DOHH2 (cell line): ENCODE measurements at regions not wholly inside any gene's neighbourhood (a gene's known extent, or its start where the extent isn't known, plus 50 kb on each side); places are given as distances from the start of the nearest gene placed in this dataset.

Experiments
- H3F3A ChIP-seq: fragments of 200-600 bp; sonication (generic), shearing (Covaris generic); 2 replicates; pipeline ENCODE4 v1.6.0; 2016; ENCODE audit warnings: antibody characterized with exemption, mild to moderate bottlenecking; ENCODE audit not compliant: control insufficient read depth, insufficient read depth
- H3K27ac ChIP-seq: fragments of 200-600 bp; sonication (generic); 2 replicates; pipeline ENCODE4 v1.5.1; 2014; ENCODE audit warnings: low read depth, mild to moderate bottlenecking, low read length, moderate library complexity
- H3K27me3 ChIP-seq: fragments of 200-600 bp; sonication (generic); 2 replicates; pipeline ENCODE4 v1.6.1; 2014; ENCODE audit warnings: mild to moderate bottlenecking, low read length, mixed read lengths; ENCODE audit not compliant: control insufficient read depth
- H3K36me3 ChIP-seq: fragments of 200-600 bp; sonication (generic); 2 replicates; pipeline ENCODE4 v1.6.1; 2014; ENCODE audit warnings: mild to moderate bottlenecking, low read length, moderate library complexity, mixed read lengths; ENCODE audit not compliant: control insufficient read depth
- H3K4me1 ChIP-seq: fragments of 200-600 bp; sonication (generic); 2 replicates; pipeline ENCODE4 v1.6.1; 2014; ENCODE audit warnings: mild to moderate bottlenecking, low read length, mixed read lengths; ENCODE audit not compliant: control insufficient read depth
- H3K4me2 ChIP-seq: fragments of 200-600 bp; sonication (generic); 2 replicates; pipeline ENCODE4 v1.6.0; 2014; ENCODE audit warnings: mild to moderate bottlenecking, low read length, moderate library complexity
- H3K4me3 ChIP-seq: fragments of 200-600 bp; sonication (generic); 2 replicates; pipeline ENCODE4 v1.5.1; 2014; ENCODE audit warnings: mild to moderate bottlenecking, low read length, mixed read lengths
- H3K79me2 ChIP-seq: fragments of 200-600 bp; sonication (generic); 2 replicates; pipeline ENCODE4 v1.6.1; 2014; ENCODE audit warnings: mild to moderate bottlenecking, low read length, mixed read lengths; ENCODE audit not compliant: control insufficient read depth
- H3K9me2 ChIP-seq: fragments of 200-600 bp; sonication (generic); replicated peaks from 2 replicates; pipeline ENCODE4 v1.6.1; 2014; ENCODE audit warnings: mild to moderate bottlenecking, low read length, mixed read lengths; ENCODE audit not compliant: control insufficient read depth
- H3K9me3 ChIP-seq: fragments of 200-600 bp; sonication (generic); 2 replicates; pipeline ENCODE4 v1.6.1; 2014; ENCODE audit warnings: antibody characterized with exemption, low read length, mixed read lengths; ENCODE audit not compliant: control insufficient read depth, insufficient read depth
- H4K20me1 ChIP-seq: fragments of 200-600 bp; sonication (generic); 2 replicates; pipeline ENCODE4 v1.6.0; 2014; ENCODE audit warnings: low read depth, mild to moderate bottlenecking, antibody characterized with exemption, low read length, moderate library complexity; ENCODE audit not compliant: control insufficient read depth, insufficient read depth
- EZH2phosphoT487 ChIP-seq: fragments of 200-600 bp; sonication (generic); IDR thresholded peaks from 2 replicates; pipeline ENCODE4 v1.6.1; 2017; ENCODE audit warnings: borderline replicate concordance, mild to moderate bottlenecking, antibody characterized with exemption, low read length, moderate library complexity, mixed read lengths
- TF ChIP-seq, protein P1 (sequence below): fragments of 200-600 bp; sonication (generic); IDR thresholded peaks from one replicate; pipeline ENCODE4 v1.5.1; 2014; ENCODE audit warnings: antibody characterized with exemption, mild to moderate bottlenecking, low read depth, low read length; ENCODE audit not compliant: poor library complexity, severe bottlenecking

- H3K79me2 ChIP-seq = no peaks in the 10 kb centered on the region
- H3K27me3 ChIP-seq = no peaks in the 10 kb centered on the region
- H4K20me1 ChIP-seq = no peaks in the 10 kb centered on the region
- H3K4me3 ChIP-seq = no peak overlapping the region
- no peaks in the 10 kb centered on the region for H3F3A ChIP-seq
- H3K36me3 ChIP-seq = no peaks in the 10 kb centered on the region
- no peak overlapping the region for H3K4me2 ChIP-seq
- H3K9me2 ChIP-seq = no peaks in the 10 kb centered on the region
- TF ChIP-seq, protein P1, sequence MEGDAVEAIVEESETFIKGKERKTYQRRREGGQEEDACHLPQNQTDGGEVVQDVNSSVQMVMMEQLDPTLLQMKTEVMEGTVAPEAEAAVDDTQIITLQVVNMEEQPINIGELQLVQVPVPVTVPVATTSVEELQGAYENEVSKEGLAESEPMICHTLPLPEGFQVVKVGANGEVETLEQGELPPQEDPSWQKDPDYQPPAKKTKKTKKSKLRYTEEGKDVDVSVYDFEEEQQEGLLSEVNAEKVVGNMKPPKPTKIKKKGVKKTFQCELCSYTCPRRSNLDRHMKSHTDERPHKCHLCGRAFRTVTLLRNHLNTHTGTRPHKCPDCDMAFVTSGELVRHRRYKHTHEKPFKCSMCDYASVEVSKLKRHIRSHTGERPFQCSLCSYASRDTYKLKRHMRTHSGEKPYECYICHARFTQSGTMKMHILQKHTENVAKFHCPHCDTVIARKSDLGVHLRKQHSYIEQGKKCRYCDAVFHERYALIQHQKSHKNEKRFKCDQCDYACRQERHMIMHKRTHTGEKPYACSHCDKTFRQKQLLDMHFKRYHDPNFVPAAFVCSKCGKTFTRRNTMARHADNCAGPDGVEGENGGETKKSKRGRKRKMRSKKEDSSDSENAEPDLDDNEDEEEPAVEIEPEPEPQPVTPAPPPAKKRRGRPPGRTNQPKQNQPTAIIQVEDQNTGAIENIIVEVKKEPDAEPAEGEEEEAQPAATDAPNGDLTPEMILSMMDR = no peak
- no peaks in the 10 kb centered on the region for H3K4me1 ChIP-seq
- H3K27ac ChIP-seq = no peak overlapping the region
- H3K9me3 ChIP-seq = no peaks in the 10 kb centered on the region
These were observed 159.4 kb downstream of the KLF5 start for GRCh38 chr13:73218181-73218580.

- Histone ChIP-seq H3K9me3 (no peaks in the 10 kb centered on the region), H3K4me1 (no peaks in the 10 kb centered on the region), H3K4me3 (no peak overlapping the region), H3F3A (no peaks in the 10 kb centered on the region), H3K79me2 (no peaks in the 10 kb centered on the region), H3K27ac (no peak overlapping the region), H3K36me3 (no peaks in the 10 kb centered on the region), H4K20me1 (no peaks in the 10 kb centered on the region), H3K27me3 (no peaks in the 10 kb centered on the region), H3K9me2 (no peaks in the 10 kb centered on the region), H3K4me2 (no peak overlapping the region)
- TF ChIP-seq, protein P1 = no peak
These were observed 157.6 kb downstream of the KLF5 start for GRCh38 chr13:73216381-73216831.

GRCh38 chr13:73215823-73216222 is 157.0 kb downstream of the KLF5 start:
- Histone ChIP-seq H3K79me2 (no peaks in the 10 kb centered on the region), H3K27me3 (no peaks in the 10 kb centered on the region), H3K36me3 (no peaks in the 10 kb centered on the region), H3K4me1 (no peaks in the 10 kb centered on the region), H3K4me2 (no peak overlapping the region), H3K27ac (no peak overlapping the region), H3K9me3 (no peaks in the 10 kb centered on the region), H3K4me3 (no peak overlapping the region), H4K20me1 (no peaks in the 10 kb centered on the region), H3K9me2 (no peaks in the 10 kb centered on the region), H3F3A (no peaks in the 10 kb centered on the region)
- TF ChIP-seq, protein P1 = no peak
- no peak for TF ChIP-seq EZH2phosphoT487

GRCh38 chr13:73212482-73212881 is 153.7 kb downstream of the KLF5 start:
- Histone ChIP-seq H3F3A (no peaks in the 10 kb centered on the region), H3K4me2 (no peak overlapping the region), H3K4me3 (no peak overlapping the region)

More at GRCh38 chr13:73212482-73212881, 153.7 kb downstream of the KLF5 start:
- no peaks in the 10 kb centered on the region for H3K27me3 ChIP-seq
- H3K9me2 ChIP-seq = no peaks in the 10 kb centered on the region; the same call in 1 of the 2 replicates
- H3K79me2 ChIP-seq = no peaks in the 10 kb centered on the region
- TF ChIP-seq EZH2phosphoT487 = no peak
- TF ChIP-seq, protein P1 = no peak
- H3K9me3 ChIP-seq = no peaks in the 10 kb centered on the region
- H3K4me1 ChIP-seq = no peaks in the 10 kb centered on the region
- no peak overlapping the region for H3K27ac ChIP-seq
- H4K20me1 ChIP-seq = no peaks in the 10 kb centered on the region
- H3K36me3 ChIP-seq = no peaks in the 10 kb centered on the region
